ENCODE measurements at regions not wholly inside any gene's neighbourhood (a gene's known extent, or its start where the extent isn't known, plus 50 kb on each side); places are given as distances from the start of the nearest gene placed in this dataset.

DNA sequence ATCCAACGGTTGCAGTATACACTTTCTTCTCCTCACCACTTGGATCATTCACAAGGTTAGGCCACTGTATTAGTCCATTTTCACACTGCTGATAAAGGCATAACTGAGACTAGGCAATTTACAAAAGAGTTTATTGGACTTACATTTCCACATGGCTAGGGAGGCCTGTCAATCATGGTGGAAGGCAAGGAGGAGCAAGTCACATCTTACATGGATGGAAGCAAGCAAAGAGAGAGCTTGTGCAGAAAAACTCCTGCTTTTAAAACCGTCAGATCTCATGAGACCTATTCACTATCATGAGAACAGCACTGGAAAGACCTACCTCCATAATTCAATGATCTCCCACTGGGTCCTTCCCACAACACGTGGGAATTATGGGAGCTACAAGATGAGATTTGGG is 81.8 kb upstream of the DAP start:
- H3K27ac ChIP-seq (ENCODE audit: insufficient read depth, low read depth, low read length) = no peak overlapping the region
- no peak overlapping the region for H2AFZ ChIP-seq (ENCODE audit: low read depth, low read length)
- BruUV-seq (replicated peaks) = no TSS peak
- no peak for DNase-seq (ENCODE audit: low read depth, low spot score)
- TF ChIP-seq JUN (IDR thresholded peaks at IDR 0.05; ENCODE audit: borderline replicate concordance, insufficient read depth, insufficient read length, low read depth) (no peak), EZH2 (IDR thresholded peaks at IDR 0.05; ENCODE audit: borderline replicate concordance, low read depth, low read length, severe bottlenecking) (no peak), MYC (IDR thresholded peaks at IDR 0.05; ENCODE audit: low read depth, low read length) (no peak)
- TF ChIP-seq, protein P1, sequence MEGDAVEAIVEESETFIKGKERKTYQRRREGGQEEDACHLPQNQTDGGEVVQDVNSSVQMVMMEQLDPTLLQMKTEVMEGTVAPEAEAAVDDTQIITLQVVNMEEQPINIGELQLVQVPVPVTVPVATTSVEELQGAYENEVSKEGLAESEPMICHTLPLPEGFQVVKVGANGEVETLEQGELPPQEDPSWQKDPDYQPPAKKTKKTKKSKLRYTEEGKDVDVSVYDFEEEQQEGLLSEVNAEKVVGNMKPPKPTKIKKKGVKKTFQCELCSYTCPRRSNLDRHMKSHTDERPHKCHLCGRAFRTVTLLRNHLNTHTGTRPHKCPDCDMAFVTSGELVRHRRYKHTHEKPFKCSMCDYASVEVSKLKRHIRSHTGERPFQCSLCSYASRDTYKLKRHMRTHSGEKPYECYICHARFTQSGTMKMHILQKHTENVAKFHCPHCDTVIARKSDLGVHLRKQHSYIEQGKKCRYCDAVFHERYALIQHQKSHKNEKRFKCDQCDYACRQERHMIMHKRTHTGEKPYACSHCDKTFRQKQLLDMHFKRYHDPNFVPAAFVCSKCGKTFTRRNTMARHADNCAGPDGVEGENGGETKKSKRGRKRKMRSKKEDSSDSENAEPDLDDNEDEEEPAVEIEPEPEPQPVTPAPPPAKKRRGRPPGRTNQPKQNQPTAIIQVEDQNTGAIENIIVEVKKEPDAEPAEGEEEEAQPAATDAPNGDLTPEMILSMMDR (IDR thresholded peaks at IDR 0.05; ENCODE audit: extremely low read depth in 1 of 2, insufficient read depth in 1 of 2, low read depth in 1 of 2, low read length in 2 of 2) = no peak
- dilution Hi-C loops (cut with MboI; ENCODE audit: extremely low pct_ligation_motif_present, low sequenced_read_pairs) (no loop called here), intact Hi-C loops (cut with micrococcal nuclease) (no loop called here)
- no peak for FAIRE-seq
- H3K4me1 ChIP-seq (ENCODE audit: control insufficient read depth, extremely low read depth, insufficient read depth, low read length) = no peaks in the 10 kb centered on the region
- H3K9me1 ChIP-seq (replicated peaks; ENCODE audit: control insufficient read depth, extremely low read depth, insufficient read depth, low read length) = no peaks in the 10 kb centered on the region
- no peaks in the 10 kb centered on the region for H3K9me3 ChIP-seq (replicated peaks; ENCODE audit: control insufficient read depth, insufficient read depth, low read length)
- H3K4me2 ChIP-seq (ENCODE audit: insufficient read depth, low read length) = no peak overlapping the region
- H3K4me3 ChIP-seq (replicated peaks in 1 of 3; ENCODE audit: insufficient read depth in 1 of 3, low read depth in 1 of 3, low read length in 3 of 3) = no peak overlapping the region
- H4K20me1 ChIP-seq (replicated peaks; ENCODE audit: control insufficient read depth, extremely low read depth, insufficient read depth, low read length) = no peaks in the 10 kb centered on the region
- H3K36me3 ChIP-seq (ENCODE audit: control insufficient read depth in 2 of 2, extremely low read depth in 1 of 2, insufficient read depth in 2 of 2, low read length in 2 of 2) = no peaks in the 10 kb centered on the region
- no peak overlapping the region for H3K9ac ChIP-seq (replicated peaks; ENCODE audit: extremely low read depth, insufficient read depth, low read length)
- POLR2A ChIA-PET = no interaction called here
- H3K27me3 ChIP-seq (ENCODE audit: control insufficient read depth in 2 of 2, insufficient read depth in 2 of 2, low read length in 2 of 2) = peaks cover 0 to 4% of the 10 kb centered on the region in 2 experiments
- no peaks in the 10 kb centered on the region for H3K79me2 ChIP-seq (ENCODE audit: control insufficient read depth, insufficient read depth, low read length)
- CTCF ChIA-PET = interaction anchor here (2.4 kb wide), 1 partner anchor 14 kb away, joined by 9 read pairs; no protein-coding TSS in a partner anchor

DNA sequence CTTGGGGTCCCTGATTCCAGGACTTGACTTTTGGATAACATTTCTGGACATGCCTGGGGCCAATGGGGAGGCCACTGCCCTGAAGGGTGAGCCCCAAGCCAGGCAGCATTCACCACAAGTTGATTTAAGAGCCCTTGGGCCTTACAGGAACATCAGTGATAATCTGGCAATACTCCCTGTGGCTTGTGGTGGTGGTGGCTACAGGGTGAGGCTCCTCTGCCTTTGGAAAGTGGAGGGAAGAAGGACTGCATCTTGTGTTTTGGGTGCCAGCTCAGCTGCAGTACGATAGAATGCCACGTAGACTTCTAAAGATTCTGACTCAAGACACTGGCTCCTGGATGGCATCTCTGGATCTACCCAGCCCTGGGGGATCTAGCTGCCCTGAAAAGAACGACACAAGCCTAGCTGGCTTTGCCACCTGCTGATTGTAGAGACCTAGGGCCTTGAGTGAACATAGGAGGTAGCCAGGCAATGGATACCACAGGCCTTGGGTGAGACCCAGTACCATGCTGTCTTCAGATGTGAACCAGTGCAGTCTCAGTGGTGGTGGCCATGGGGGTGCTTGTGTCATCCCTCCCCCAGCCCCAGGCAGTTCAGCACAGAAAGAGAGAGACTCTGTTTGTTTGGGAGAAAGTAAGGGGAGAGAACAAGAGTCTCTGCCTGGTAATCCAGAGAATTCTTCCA is 79.0 kb upstream of the DAP start:
- Histone ChIP-seq H2AFZ (ENCODE audit: low read depth, low read length) (no peak overlapping the region), H4K20me1 (replicated peaks; ENCODE audit: control insufficient read depth, extremely low read depth, insufficient read depth, low read length) (no peaks in the 10 kb centered on the region), H3K27ac (ENCODE audit: insufficient read depth, low read depth, low read length) (no peak overlapping the region), H3K36me3 (ENCODE audit: control insufficient read depth in 2 of 2, extremely low read depth in 1 of 2, insufficient read depth in 2 of 2, low read length in 2 of 2) (no peaks in the 10 kb centered on the region), H3K4me2 (ENCODE audit: insufficient read depth, low read length) (no peak overlapping the region), H3K4me1 (ENCODE audit: control insufficient read depth, extremely low read depth, insufficient read depth, low read length) (no peaks in the 10 kb centered on the region), H3K9ac (replicated peaks; ENCODE audit: extremely low read depth, insufficient read depth, low read length) (no peak overlapping the region), H3K9me3 (replicated peaks; ENCODE audit: control insufficient read depth, insufficient read depth, low read length) (no peaks in the 10 kb centered on the region), H3K4me3 (replicated peaks in 1 of 3; ENCODE audit: insufficient read depth in 1 of 3, low read depth in 1 of 3, low read length in 3 of 3) (no peak overlapping the region), H3K27me3 (ENCODE audit: control insufficient read depth in 2 of 2, insufficient read depth in 2 of 2, low read length in 2 of 2) (no peaks in the 10 kb centered on the region), H3K9me1 (replicated peaks; ENCODE audit: control insufficient read depth, extremely low read depth, insufficient read depth, low read length) (no peaks in the 10 kb centered on the region), H3K79me2 (ENCODE audit: control insufficient read depth, insufficient read depth, low read length) (no peaks in the 10 kb centered on the region)
- FAIRE-seq = no peak
- intact Hi-C loops (cut with micrococcal nuclease) = no loop called here
- no peak for DNase-seq (ENCODE audit: low read depth, low spot score)
- no peak for TF ChIP-seq POLR2A (IDR thresholded peaks at IDR 0.05; ENCODE audit: low read depth, low read length)
- TF ChIP-seq FOS (IDR thresholded peaks at IDR 0.05; ENCODE audit: borderline replicate concordance, insufficient read depth, low read length) = no peak
- no peak for TF ChIP-seq MYC (IDR thresholded peaks at IDR 0.05; ENCODE audit: low read depth, low read length)
- TF ChIP-seq, protein P1 (IDR thresholded peaks at IDR 0.05; ENCODE audit: extremely low read depth in 1 of 2, insufficient read depth in 1 of 2, low read depth in 1 of 2, low read length in 2 of 2) = no peak
- no peak for TF ChIP-seq GATA2 (IDR thresholded peaks at IDR 0.05; ENCODE audit: insufficient read depth, insufficient read length, low read depth, low read length)
- no peak for TF ChIP-seq EZH2 (IDR thresholded peaks at IDR 0.05; ENCODE audit: borderline replicate concordance, low read depth, low read length, severe bottlenecking)
- no peak for TF ChIP-seq JUN (IDR thresholded peaks at IDR 0.05; ENCODE audit: borderline replicate concordance, insufficient read depth, insufficient read length, low read depth)
- TF ChIP-seq, protein P2, sequence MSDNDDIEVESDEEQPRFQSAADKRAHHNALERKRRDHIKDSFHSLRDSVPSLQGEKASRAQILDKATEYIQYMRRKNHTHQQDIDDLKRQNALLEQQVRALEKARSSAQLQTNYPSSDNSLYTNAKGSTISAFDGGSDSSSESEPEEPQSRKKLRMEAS (IDR thresholded peaks at IDR 0.05; ENCODE audit: insufficient read depth, insufficient read length) = no peak
- TF ChIP-seq POLR2AphosphoS5 (IDR thresholded peaks at IDR 0.05; ENCODE audit: insufficient read depth, low read depth, low read length) = no peak
- ChIA-PET POLR2A (no interaction called here), CTCF (no interaction called here)
- dilution Hi-C loops (cut with MboI; ENCODE audit: extremely low pct_ligation_motif_present, low sequenced_read_pairs) = no loop called here
- no TSS peak for BruUV-seq (replicated peaks)

Data from endothelial cell of umbilical vein (primary cell).